HEK293 (cell line): ENCODE measurements at regions not wholly inside any gene's neighbourhood (a gene's known extent, or its start where the extent isn't known, plus 50 kb on each side); places are given as distances from the start of the nearest gene placed in this dataset.

Source experiments
- CTCF ChIA-PET: fragments of 350-600 bp; formaldehyde crosslinking; extraction: SDS; loops from one replicate; lab custom pipeline; 2021; ENCODE audit warnings: antibody characterized with exemption; lab: Yijun Ruan, JAX
- POLR2A ChIA-PET: fragments of 300-600 bp; formaldehyde crosslinking; extraction: SDS; loops from one replicate; lab custom pipeline; 2020; ENCODE audit warnings: antibody characterized with exemption, inconsistent platforms; lab: Yijun Ruan, JAX
- H3K27ac ChIP-seq: fragments of 200-500 bp; sonication (Bioruptor generic); 2 replicates; pipeline ENCODE4 v1.5.1; 2014; ENCODE audit warnings: low read depth, low read length, control low read depth, inconsistent platforms; ENCODE audit errors: extremely low read depth
- H3K36me3 ChIP-seq, 2 experiments: fragments of 200-500 bp in 1 of 2; sonication (Bioruptor generic) in 1 of 2; 1 replicate in 1 of 2; 2 replicates in 1 of 2; pipeline ENCODE4 v1.5.1; 2014 to 2017; ENCODE audit warnings: inconsistent platforms in 2 of 2, low read length in 2 of 2; ENCODE audit not compliant: control insufficient read depth in 2 of 2, insufficient read depth in 1 of 2
- H3K4me1 ChIP-seq: fragments of 200-500 bp; sonication (Bioruptor generic); 2 replicates; pipeline ENCODE4 v1.5.1; 2014; ENCODE audit warnings: mild to moderate bottlenecking, low read length, inconsistent platforms; ENCODE audit not compliant: control insufficient read depth, insufficient read depth
- H3K4me3 ChIP-seq: 2 replicates; pipeline ENCODE4 v1.5.1; 2011; ENCODE audit warnings: low read depth, mild to moderate bottlenecking, control low read depth, low read length, moderate library complexity
- H3K9me3 ChIP-seq: fragments of 200-500 bp; sonication (Bioruptor generic); 2 replicates; pipeline ENCODE4 v1.5.1; 2014; ENCODE audit warnings: low read depth, low read length, inconsistent platforms; ENCODE audit not compliant: control insufficient read depth, insufficient read depth
- KLF1 ChIP-seq: fragments of 450-650 bp; formaldehyde crosslinking; IDR thresholded peaks from 2 replicates; pipeline ENCODE4 v1.5.1; 2016; ENCODE audit warnings: missing biosample characterization, missing genetic modification characterization
- KLF16 ChIP-seq: fragments of 450-650 bp; formaldehyde crosslinking; IDR thresholded peaks from 2 replicates; pipeline ENCODE4 v1.5.1; 2017; ENCODE audit warnings: missing biosample characterization, missing genetic modification characterization
- KLF7 ChIP-seq: fragments of 450-650 bp; formaldehyde crosslinking; IDR thresholded peaks from 2 replicates; pipeline ENCODE4 v1.5.1; 2016; ENCODE audit warnings: missing biosample characterization, missing genetic modification characterization, borderline replicate concordance
- MEIS1 ChIP-seq: sonication (generic); formaldehyde crosslinking; IDR thresholded peaks from 2 replicates; pipeline ENCODE4 v1.8.1; 2022; ENCODE audit warnings: missing genetic modification reagents, mild to moderate bottlenecking, borderline replicate concordance
- MZF1 ChIP-seq: fragments of 450-650 bp; formaldehyde crosslinking; IDR thresholded peaks from 2 replicates; pipeline ENCODE4 v1.5.1; 2017; ENCODE audit warnings: missing biosample characterization, missing genetic modification characterization, borderline replicate concordance
- SP7 ChIP-seq: fragments of 450-650 bp; formaldehyde crosslinking; IDR thresholded peaks from 2 replicates; pipeline ENCODE4 v1.5.1; 2016; ENCODE audit warnings: missing biosample characterization, missing genetic modification characterization
- TCF7L2 ChIP-seq: IDR thresholded peaks from 2 replicates; pipeline ENCODE4 v1.6.1; 2011; ENCODE audit warnings: low read depth, mild to moderate bottlenecking, inconsistent platforms, low read length, moderate library complexity, borderline replicate concordance
- ZBTB1 ChIP-seq: fragments of 450-650 bp; formaldehyde crosslinking; IDR thresholded peaks from 2 replicates; pipeline ENCODE4 v1.5.1; 2016; ENCODE audit warnings: missing biosample characterization, missing genetic modification characterization
- ZBTB20 ChIP-seq: fragments of 450-650 bp; formaldehyde crosslinking; IDR thresholded peaks from 2 replicates; pipeline ENCODE4 v1.5.1; 2016; ENCODE audit warnings: missing biosample characterization, missing genetic modification characterization
- ZNF155 ChIP-seq: fragments of 450-650 bp; formaldehyde crosslinking; IDR thresholded peaks from 2 replicates; pipeline ENCODE4 v1.5.1; 2016; ENCODE audit warnings: missing biosample characterization, missing genetic modification characterization
- ZNF211 ChIP-seq: fragments of 450-650 bp; formaldehyde crosslinking; IDR thresholded peaks from 2 replicates; pipeline ENCODE4 v1.5.1; 2016; ENCODE audit warnings: low read depth, missing biosample characterization, missing genetic modification characterization
- ZNF501 ChIP-seq: fragments of 450-650 bp; formaldehyde crosslinking; IDR thresholded peaks from 2 replicates; pipeline ENCODE4 v1.5.1; 2016; ENCODE audit warnings: missing biosample characterization, missing genetic modification characterization
- ZNF544 ChIP-seq: fragments of 450-650 bp; formaldehyde crosslinking; IDR thresholded peaks from 2 replicates; pipeline ENCODE4 v1.5.0; 2017; ENCODE audit warnings: missing biosample characterization, missing genetic modification characterization
- ZNF548 ChIP-seq: fragments of 450-650 bp; formaldehyde crosslinking; IDR thresholded peaks from 2 replicates; pipeline ENCODE4 v1.5.1; 2016; ENCODE audit warnings: missing biosample characterization, missing genetic modification characterization
- ZNF558 ChIP-seq: fragments of 450-650 bp; formaldehyde crosslinking; IDR thresholded peaks from 2 replicates; pipeline ENCODE4 v1.5.1; 2016; ENCODE audit warnings: missing biosample characterization, missing genetic modification characterization
- ZNF571 ChIP-seq: fragments of 450-650 bp; formaldehyde crosslinking; IDR thresholded peaks from 2 replicates; pipeline ENCODE4 v1.5.0; 2017; ENCODE audit warnings: missing biosample characterization, missing genetic modification characterization
- ZNF654 ChIP-seq: fragments of 450-650 bp; formaldehyde crosslinking; IDR thresholded peaks from 2 replicates; pipeline ENCODE4 v1.5.1; 2016; ENCODE audit warnings: low read depth, missing biosample characterization, missing genetic modification characterization
- ZNF76 ChIP-seq: fragments of 450-650 bp; formaldehyde crosslinking; IDR thresholded peaks from 2 replicates; pipeline ENCODE4; 2016; ENCODE audit warnings: low read depth, missing biosample characterization, missing genetic modification characterization, borderline replicate concordance
- ZNF768 ChIP-seq: fragments of 450-650 bp; formaldehyde crosslinking; IDR thresholded peaks from 2 replicates; pipeline ENCODE4 v1.5.1; 2018; ENCODE audit warnings: missing biosample characterization, mild to moderate bottlenecking, missing genetic modification characterization
- ZNF777 ChIP-seq: fragments of 450-650 bp; formaldehyde crosslinking; IDR thresholded peaks from 2 replicates; pipeline ENCODE4 v1.5.1; 2017; ENCODE audit warnings: missing biosample characterization, missing genetic modification characterization, borderline replicate concordance
- TF ChIP-seq, protein P1 (sequence below): fragments of 450-650 bp; IDR thresholded peaks from 2 replicates; pipeline ENCODE4 v1.5.1; 2018; ENCODE audit warnings: missing biosample characterization, missing genetic modification characterization
- TF ChIP-seq, protein P2 (sequence below): fragments of 450-650 bp; formaldehyde crosslinking; IDR thresholded peaks from 2 replicates; pipeline ENCODE4 v1.5.1; 2017; ENCODE audit warnings: missing biosample characterization, missing genetic modification characterization
- TF ChIP-seq, protein P3 (sequence below): fragments of 450-650 bp; formaldehyde crosslinking; IDR thresholded peaks from 2 replicates; pipeline ENCODE4 v1.5.1; 2016; ENCODE audit warnings: missing biosample characterization, missing genetic modification characterization
- TF ChIP-seq, protein P4 (sequence below): fragments of 450-650 bp; formaldehyde crosslinking; IDR thresholded peaks from 2 replicates; pipeline ENCODE4 v1.5.1; 2017; ENCODE audit warnings: missing biosample characterization, missing genetic modification characterization
- TF ChIP-seq, protein P5 (sequence below): fragments of 450-650 bp; formaldehyde crosslinking; IDR thresholded peaks from 2 replicates; pipeline ENCODE4 v1.5.1; 2016; ENCODE audit warnings: missing biosample characterization, missing genetic modification characterization

DNA sequence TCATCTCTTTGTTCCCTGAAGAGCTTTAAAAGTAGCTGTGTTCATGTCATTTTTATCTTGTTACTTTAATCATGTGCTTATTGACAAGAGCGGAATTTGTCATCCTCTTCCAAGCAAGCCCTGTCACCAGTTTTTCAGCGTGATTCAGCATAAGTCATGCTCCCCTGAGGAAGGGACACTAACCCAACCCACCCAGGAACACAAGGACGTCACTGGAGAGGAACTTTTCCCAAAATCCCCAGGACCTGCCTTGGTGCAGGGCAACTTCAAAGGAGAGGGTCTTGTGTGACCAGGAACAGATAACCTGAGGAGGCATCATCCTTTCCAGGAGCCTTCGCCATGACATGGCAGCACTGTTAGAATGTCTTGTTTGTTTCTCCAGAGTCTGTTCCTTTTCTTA is 107.1 kb upstream of the DIO3 start:
- Histone ChIP-seq H3K4me1 (0 out of 2 replicates have a peak, but pooled peaks cover 2% of the 10 kb centered on the region), H3K9me3 (no peaks in the 10 kb centered on the region), H3K4me3 (no peak overlapping the region), H3K27ac (no peak overlapping the region), H3K36me3 (no peaks in the 10 kb centered on the region)
- ChIA-PET CTCF (interaction anchor here (0.6 kb wide), 1 partner anchor 837 kb away, joined by 3 read pairs; no protein-coding TSS in a partner anchor), POLR2A (no interaction called here)
- TF ChIP-seq, protein P1, sequence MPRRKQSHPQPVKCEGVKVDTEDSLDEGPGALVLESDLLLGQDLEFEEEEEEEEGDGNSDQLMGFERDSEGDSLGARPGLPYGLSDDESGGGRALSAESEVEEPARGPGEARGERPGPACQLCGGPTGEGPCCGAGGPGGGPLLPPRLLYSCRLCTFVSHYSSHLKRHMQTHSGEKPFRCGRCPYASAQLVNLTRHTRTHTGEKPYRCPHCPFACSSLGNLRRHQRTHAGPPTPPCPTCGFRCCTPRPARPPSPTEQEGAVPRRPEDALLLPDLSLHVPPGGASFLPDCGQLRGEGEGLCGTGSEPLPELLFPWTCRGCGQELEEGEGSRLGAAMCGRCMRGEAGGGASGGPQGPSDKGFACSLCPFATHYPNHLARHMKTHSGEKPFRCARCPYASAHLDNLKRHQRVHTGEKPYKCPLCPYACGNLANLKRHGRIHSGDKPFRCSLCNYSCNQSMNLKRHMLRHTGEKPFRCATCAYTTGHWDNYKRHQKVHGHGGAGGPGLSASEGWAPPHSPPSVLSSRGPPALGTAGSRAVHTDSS (tag by site-specific recombination), result no peak
- TF ChIP-seq KLF7 (no peak), ZNF211 (tag by site-specific recombination) (no peak), ZNF548 (tag by site-specific recombination) (no peak), KLF1 (tag by site-specific recombination) (no peak), ZNF76 (tag by site-specific recombination) (no peak), TCF7L2 (no peak), ZNF155 (no peak), ZBTB1 (no peak), ZNF558 (tag by site-specific recombination) (no peak), ZNF544 (tag by site-specific recombination) (no peak), SP7 (tag by site-specific recombination) (no peak), KLF16 (no peak)
- TF ChIP-seq, protein P2, sequence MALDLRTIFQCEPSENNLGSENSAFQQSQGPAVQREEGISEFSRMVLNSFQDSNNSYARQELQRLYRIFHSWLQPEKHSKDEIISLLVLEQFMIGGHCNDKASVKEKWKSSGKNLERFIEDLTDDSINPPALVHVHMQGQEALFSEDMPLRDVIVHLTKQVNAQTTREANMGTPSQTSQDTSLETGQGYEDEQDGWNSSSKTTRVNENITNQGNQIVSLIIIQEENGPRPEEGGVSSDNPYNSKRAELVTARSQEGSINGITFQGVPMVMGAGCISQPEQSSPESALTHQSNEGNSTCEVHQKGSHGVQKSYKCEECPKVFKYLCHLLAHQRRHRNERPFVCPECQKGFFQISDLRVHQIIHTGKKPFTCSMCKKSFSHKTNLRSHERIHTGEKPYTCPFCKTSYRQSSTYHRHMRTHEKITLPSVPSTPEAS (tag by site-specific recombination), result no peak
- TF ChIP-seq, protein P3, sequence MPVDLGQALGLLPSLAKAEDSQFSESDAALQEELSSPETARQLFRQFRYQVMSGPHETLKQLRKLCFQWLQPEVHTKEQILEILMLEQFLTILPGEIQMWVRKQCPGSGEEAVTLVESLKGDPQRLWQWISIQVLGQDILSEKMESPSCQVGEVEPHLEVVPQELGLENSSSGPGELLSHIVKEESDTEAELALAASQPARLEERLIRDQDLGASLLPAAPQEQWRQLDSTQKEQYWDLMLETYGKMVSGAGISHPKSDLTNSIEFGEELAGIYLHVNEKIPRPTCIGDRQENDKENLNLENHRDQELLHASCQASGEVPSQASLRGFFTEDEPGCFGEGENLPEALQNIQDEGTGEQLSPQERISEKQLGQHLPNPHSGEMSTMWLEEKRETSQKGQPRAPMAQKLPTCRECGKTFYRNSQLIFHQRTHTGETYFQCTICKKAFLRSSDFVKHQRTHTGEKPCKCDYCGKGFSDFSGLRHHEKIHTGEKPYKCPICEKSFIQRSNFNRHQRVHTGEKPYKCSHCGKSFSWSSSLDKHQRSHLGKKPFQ (tag by site-specific recombination), result no peak

DNA sequence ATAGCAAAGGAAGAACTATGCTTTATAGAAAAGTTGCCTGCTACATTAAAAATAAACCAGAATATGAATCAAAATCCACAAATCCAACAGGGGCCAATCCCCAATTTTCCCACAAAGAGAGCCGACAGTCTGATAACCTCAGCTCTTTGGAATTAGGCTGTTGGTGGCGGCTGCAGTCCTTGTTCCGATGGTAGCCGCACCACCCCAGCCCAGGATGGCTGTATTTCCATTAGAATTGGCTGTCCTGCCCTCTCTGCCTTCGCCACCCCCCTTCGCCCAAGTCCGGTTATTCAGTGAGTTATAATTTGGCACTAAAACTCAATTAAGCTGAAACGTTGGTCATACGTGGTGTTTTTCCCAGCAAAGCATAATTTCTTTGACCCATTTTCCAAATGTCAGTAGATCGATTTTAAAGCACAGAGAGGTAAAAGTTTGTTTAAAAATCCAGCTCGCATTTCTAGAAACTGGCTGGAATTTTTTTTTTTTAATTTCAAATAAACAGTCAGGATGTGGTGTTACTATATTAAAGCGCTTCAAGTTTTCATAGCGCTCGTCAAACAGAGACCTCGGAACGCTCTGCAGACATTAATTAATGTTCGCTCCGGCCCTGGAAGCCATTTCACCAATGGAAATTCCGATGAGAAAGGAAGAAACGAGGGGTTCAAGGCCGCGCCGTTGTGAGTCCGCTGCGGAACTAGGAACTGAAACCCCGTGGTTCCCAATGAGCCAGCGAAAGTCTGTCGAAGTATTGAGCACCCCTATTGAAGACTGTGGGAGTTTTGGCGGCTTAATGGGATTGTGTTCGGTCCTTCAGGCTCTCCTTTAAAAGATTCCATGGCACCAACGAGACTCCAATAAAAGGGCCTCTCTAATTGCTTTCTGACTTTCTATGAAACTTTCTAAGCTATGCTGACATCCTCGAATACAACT is 104.8 kb upstream of the DIO3 start:
- ChIA-PET CTCF (interaction anchor here (0.6 kb wide), 1 partner anchor 21 kb away, joined by 3 read pairs; no protein-coding TSS in a partner anchor), POLR2A (no interaction called here)
- Histone ChIP-seq H3K9me3 (no peaks in the 10 kb centered on the region), H3K4me1 (0 out of 2 replicates have a peak, but pooled peaks cover 2% of the 10 kb centered on the region), H3K4me3 (no peak overlapping the region), H3K36me3 (no peaks in the 10 kb centered on the region), H3K27ac (no peak overlapping the region)
- TF ChIP-seq ZNF501 (tag by site-specific recombination) (no peak), ZNF544 (tag by site-specific recombination) (no peak), ZNF571 (tag by site-specific recombination) (no peak), ZNF777 (tag by site-specific recombination) (no peak), ZBTB20 (tag by site-specific recombination) (no peak), MEIS1 (CRISPR knock-in tag) (no peak), ZNF654 (no peak), MZF1 (no peak), ZNF768 (no peak)
- TF ChIP-seq, protein P4, sequence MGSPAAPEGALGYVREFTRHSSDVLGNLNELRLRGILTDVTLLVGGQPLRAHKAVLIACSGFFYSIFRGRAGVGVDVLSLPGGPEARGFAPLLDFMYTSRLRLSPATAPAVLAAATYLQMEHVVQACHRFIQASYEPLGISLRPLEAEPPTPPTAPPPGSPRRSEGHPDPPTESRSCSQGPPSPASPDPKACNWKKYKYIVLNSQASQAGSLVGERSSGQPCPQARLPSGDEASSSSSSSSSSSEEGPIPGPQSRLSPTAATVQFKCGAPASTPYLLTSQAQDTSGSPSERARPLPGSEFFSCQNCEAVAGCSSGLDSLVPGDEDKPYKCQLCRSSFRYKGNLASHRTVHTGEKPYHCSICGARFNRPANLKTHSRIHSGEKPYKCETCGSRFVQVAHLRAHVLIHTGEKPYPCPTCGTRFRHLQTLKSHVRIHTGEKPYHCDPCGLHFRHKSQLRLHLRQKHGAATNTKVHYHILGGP (tag by site-specific recombination), result no peak
- TF ChIP-seq, protein P5, sequence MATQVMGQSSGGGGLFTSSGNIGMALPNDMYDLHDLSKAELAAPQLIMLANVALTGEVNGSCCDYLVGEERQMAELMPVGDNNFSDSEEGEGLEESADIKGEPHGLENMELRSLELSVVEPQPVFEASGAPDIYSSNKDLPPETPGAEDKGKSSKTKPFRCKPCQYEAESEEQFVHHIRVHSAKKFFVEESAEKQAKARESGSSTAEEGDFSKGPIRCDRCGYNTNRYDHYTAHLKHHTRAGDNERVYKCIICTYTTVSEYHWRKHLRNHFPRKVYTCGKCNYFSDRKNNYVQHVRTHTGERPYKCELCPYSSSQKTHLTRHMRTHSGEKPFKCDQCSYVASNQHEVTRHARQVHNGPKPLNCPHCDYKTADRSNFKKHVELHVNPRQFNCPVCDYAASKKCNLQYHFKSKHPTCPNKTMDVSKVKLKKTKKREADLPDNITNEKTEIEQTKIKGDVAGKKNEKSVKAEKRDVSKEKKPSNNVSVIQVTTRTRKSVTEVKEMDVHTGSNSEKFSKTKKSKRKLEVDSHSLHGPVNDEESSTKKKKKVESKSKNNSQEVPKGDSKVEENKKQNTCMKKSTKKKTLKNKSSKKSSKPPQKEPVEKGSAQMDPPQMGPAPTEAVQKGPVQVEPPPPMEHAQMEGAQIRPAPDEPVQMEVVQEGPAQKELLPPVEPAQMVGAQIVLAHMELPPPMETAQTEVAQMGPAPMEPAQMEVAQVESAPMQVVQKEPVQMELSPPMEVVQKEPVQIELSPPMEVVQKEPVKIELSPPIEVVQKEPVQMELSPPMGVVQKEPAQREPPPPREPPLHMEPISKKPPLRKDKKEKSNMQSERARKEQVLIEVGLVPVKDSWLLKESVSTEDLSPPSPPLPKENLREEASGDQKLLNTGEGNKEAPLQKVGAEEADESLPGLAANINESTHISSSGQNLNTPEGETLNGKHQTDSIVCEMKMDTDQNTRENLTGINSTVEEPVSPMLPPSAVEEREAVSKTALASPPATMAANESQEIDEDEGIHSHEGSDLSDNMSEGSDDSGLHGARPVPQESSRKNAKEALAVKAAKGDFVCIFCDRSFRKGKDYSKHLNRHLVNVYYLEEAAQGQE (tag by site-specific recombination), result no peak
